ENCODE measurements at regions not wholly inside any gene's neighbourhood (a gene's known extent, or its start where the extent isn't known, plus 50 kb on each side); places are given as distances from the start of the nearest gene placed in this dataset.

GRCh38 chr13:92938486-92939020, 288.1 kb upstream of the GPC6 start:
- Histone ChIP-seq H3K4me1 (no peaks in the 10 kb centered on the region), H3K27ac (replicated peaks) (no peak overlapping the region), H3K36me3 (no peaks in the 10 kb centered on the region), H3K27me3 (ENCODE audit: low read depth) (no peaks in the 10 kb centered on the region), H3K9me3 (replicated peaks) (no peaks in the 10 kb centered on the region), H3K4me3 (no peak overlapping the region)
- DNase-seq, result no peak
- intact Hi-C loops (cut with micrococcal nuclease), result no loop called here
- TF ChIP-seq, protein P1, sequence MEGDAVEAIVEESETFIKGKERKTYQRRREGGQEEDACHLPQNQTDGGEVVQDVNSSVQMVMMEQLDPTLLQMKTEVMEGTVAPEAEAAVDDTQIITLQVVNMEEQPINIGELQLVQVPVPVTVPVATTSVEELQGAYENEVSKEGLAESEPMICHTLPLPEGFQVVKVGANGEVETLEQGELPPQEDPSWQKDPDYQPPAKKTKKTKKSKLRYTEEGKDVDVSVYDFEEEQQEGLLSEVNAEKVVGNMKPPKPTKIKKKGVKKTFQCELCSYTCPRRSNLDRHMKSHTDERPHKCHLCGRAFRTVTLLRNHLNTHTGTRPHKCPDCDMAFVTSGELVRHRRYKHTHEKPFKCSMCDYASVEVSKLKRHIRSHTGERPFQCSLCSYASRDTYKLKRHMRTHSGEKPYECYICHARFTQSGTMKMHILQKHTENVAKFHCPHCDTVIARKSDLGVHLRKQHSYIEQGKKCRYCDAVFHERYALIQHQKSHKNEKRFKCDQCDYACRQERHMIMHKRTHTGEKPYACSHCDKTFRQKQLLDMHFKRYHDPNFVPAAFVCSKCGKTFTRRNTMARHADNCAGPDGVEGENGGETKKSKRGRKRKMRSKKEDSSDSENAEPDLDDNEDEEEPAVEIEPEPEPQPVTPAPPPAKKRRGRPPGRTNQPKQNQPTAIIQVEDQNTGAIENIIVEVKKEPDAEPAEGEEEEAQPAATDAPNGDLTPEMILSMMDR (IDR thresholded peaks at IDR 0.05; ENCODE audit: borderline replicate concordance), result no peak

- TF ChIP-seq, protein P1 (IDR thresholded peaks at IDR 0.05; ENCODE audit: borderline replicate concordance), result no peak
- Histone ChIP-seq H3K4me3 (no peak overlapping the region), H3K27ac (replicated peaks) (no peak overlapping the region), H3K4me1 (no peaks in the 10 kb centered on the region), H3K36me3 (no peaks in the 10 kb centered on the region), H3K27me3 (ENCODE audit: low read depth) (no peaks in the 10 kb centered on the region), H3K9me3 (replicated peaks) (no peaks in the 10 kb centered on the region)
- intact Hi-C loops (cut with micrococcal nuclease), result no loop called here
- no peak for DNase-seq
These were observed 285.4 kb upstream of the GPC6 start for GRCh38 chr13:92941167-92941566.

DNA sequence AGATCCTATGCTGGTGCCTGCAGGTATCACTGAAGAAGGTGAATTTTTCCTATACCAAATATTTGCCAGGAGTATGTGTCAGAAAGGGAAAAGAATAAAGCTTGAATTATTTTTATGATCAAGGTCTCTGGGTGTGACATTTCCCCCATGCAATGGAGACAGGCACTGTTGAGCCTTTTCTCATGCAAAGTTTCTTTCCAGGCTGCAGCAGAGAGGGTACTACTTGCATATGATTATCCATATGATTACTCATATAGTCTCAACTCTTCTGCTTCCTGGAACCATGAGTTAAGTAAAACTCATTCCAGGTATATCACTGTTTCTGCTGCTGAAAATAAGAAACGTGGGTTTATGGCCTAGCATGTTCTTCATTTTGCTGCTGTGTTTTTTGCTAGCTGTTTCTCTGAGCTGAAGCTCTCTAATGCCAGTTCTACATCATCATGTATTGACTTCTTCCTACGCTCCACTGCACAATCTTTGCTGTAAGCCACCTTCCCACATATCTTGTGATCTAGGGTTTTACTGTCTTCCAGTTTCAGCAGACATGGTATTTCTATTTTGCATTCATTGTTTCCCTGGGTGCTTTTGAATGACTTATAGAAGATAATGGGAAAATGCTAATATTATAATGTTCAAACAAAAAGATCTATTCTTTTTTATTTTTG, 278.7 kb upstream of the GPC6 start:
- Histone ChIP-seq H3K27ac (replicated peaks) (no peak overlapping the region), H3K36me3 (no peaks in the 10 kb centered on the region), H3K9me3 (replicated peaks) (no peaks in the 10 kb centered on the region), H3K27me3 (ENCODE audit: low read depth) (no peaks in the 10 kb centered on the region), H3K4me3 (no peak overlapping the region), H3K4me1 (no peaks in the 10 kb centered on the region)
- no peak for DNase-seq
- TF ChIP-seq, protein P1 (IDR thresholded peaks at IDR 0.05; ENCODE audit: borderline replicate concordance), result no peak
- intact Hi-C loops (cut with micrococcal nuclease), result no loop called here

DNA sequence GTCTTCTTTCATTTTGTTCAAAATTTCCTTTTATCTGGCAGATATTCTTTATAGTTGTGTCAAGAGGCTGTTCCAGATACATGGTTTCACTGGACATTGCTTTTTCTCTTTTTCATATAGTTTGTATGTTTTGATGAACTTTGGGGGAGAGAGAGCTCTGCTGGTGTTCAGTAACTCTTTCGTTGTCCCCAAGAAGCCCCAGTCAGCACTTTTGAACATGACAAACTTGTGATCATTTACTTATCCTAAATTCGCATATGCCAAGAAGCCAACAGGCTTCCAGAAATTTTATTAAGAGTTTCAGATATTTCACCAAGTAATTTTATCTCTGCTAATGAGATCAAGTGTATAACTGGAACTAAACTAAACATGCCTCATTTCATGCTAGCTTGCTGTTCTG, 275.8 kb upstream of the GPC6 start:
- no peak for DNase-seq
- Histone ChIP-seq H3K9me3 (replicated peaks) (no peaks in the 10 kb centered on the region), H3K27ac (replicated peaks) (no peak overlapping the region), H3K4me1 (no peaks in the 10 kb centered on the region), H3K4me3 (no peak overlapping the region), H3K27me3 (ENCODE audit: low read depth) (no peaks in the 10 kb centered on the region), H3K36me3 (no peaks in the 10 kb centered on the region)
- TF ChIP-seq, protein P1 (IDR thresholded peaks at IDR 0.05; ENCODE audit: borderline replicate concordance), result no peak
- intact Hi-C loops (cut with micrococcal nuclease), result no loop called here

DNA sequence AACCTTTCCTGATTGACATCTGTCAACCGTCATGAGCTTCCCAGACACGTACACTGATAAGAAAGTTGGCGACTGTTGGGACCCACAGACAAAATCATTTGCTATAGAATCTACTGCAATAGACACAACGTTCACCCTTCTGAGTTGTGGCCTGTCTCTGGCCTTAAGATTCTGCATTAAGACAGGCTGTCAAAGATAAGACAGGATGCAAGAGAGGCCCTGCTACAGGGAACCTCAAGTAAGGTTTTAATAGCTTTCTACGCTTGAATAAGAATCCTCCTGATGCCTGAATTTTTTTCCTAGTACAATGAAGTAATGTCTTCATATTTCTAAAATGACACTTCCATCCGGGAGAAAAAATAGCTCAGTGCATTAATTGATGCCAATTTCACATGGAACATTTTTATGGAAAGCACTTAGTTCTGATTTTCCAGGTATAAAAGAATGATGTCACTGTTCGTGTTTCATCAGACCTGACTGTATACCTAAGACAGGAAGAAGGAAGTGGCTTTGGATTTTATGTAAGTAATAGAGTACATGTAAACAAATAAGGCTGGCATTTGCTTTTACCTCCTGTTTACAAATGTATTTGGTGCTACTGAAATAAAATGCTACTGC, 275.2 kb upstream of the GPC6 start:
- H3K27me3 ChIP-seq (ENCODE audit: low read depth), result no peaks in the 10 kb centered on the region
- no peaks in the 10 kb centered on the region for H3K36me3 ChIP-seq
- no peak overlapping the region for H3K27ac ChIP-seq (replicated peaks)
- intact Hi-C loops (cut with micrococcal nuclease), result no loop called here
- TF ChIP-seq, protein P1 (IDR thresholded peaks at IDR 0.05; ENCODE audit: borderline replicate concordance), result no peak
- no peak overlapping the region for H3K4me3 ChIP-seq
- no peaks in the 10 kb centered on the region for H3K9me3 ChIP-seq (replicated peaks)
- no peaks in the 10 kb centered on the region for H3K4me1 ChIP-seq
- no peak for DNase-seq
